Non-pigmented ciliary epithelial cell (primary cell): ENCODE measurements at regions not wholly inside any gene's neighbourhood (a gene's known extent, or its start where the extent isn't known, plus 50 kb on each side); places are given as distances from the start of the nearest gene placed in this dataset.

Source experiments
- DNase-seq: peaks from one replicate; pipeline ENCODE4 v3.0.0-alpha.2; 2010; ENCODE audit warnings: low read depth

DNA sequence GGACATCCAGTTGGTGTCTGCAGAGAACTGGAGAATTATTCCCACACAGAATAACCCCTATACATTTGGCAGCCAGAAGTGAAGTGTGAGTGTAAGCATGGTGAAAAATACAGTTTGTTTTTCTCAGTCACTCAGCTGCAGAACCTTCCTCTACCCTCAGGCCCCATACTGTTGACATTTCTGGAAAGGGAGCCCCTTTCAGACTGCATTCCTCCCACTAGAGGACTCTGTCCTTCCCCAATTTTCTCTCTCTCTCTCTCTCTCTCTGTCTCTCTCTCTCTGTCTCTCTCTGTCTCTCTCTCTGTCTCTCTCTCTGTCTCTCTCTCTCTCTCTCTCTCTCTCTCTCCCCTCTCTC, 86.8 kb upstream of the STEAP1B start:
- no peak for DNase-seq

DNA sequence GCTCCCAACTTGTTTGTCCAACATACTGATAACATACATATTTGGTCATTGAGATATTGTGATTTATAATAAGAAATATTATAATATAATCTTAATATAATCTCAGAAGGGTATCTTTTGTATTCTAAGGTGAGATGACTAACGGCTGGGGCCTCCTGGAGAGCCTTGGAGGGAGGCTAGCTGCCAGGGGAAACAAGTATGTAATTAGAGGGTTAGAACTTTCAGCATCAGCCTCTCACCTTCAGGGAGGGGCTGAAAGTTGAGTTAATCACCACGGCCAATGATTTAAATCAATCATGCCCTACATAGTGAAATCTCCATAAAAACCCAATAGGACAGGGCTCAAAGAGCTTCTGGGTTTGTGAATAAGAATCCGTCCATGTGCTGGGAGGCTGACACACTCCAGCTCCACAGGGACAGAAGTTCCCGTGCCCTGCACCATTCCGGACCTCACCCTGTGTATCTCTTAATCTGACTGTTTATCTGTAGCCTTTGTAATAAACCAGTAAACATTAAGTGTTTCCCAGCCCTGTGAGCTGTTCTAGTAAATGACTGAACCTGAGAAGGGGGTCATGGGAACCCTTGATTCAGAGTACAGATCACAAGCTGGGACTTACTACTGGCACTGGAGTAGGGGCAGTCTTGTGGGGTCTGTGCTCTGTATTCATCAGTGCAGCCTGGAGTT, 86.3 kb upstream of the STEAP1B start:
- no peak for DNase-seq

DNA sequence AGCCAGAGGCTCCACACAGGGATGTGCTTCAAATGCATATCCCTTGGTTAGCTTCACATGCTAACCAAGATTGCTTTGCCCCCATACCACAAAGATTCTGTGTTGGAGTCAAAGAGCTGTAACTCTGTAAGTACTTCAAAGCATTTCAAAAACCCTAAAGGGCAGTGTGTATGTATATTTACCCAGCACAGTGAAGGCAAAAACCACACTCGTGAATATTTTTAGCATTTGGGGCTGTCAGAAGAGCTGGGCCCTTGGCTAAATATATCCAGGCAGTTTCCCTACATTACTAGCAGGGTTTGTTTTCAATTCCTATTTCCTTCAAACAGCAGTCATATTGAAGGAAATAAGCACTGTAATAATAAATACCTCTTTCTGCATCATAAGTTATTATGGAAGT, 84.2 kb upstream of the STEAP1B start:
- no peak for DNase-seq

DNA sequence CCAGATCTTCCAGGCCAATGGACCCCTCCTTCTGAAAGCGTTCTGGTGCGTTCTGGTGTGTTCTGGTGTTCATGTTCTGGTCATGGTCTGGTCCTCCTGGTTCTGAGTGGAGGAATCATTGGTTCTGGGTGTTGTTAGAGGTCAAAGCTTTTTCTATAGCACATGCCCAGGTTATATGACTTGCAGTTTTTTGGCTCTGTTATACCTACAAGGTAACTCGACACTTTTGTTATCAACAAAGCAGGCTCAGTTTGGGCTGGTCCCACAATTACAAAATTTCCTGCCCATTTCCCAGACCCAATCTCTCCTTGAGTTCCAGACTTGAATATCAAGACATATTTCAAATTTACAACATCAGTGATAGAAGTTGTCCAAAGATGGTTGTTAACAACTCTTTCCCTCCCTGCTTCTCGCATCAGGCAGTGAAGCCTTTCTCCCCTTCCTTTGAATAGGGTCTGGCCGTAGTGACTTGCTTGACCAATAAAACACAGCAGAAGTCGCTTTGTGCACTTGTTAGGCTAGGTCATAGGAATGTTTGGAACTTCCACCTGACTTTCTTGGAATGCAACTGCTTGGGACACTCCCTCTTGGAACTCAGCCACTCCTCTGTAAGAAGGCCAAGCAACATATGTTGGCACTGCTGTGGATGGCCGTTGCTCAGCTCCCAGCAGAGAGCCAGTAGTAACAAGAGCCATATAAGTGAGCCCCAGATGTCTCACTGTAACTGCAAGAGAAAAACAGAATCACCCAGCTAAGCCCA, 83.1 kb upstream of the STEAP1B start:
- DNase-seq = peak; percentile 89

- DNase-seq = no peak
Measured at GRCh38 chr7:22581099-22581498, 81.1 kb upstream of the STEAP1B start.

- DNase-seq = no peak
Measured at GRCh38 chr7:22579961-22580360, 80.0 kb upstream of the STEAP1B start.

- DNase-seq = no peak
Measured at GRCh38 chr7:22578007-22578733, 78.2 kb upstream of the STEAP1B start.

GRCh38 chr7:22577470-22578001, 77.5 kb upstream of the STEAP1B start:
- peak; percentile 96 for DNase-seq

DNA sequence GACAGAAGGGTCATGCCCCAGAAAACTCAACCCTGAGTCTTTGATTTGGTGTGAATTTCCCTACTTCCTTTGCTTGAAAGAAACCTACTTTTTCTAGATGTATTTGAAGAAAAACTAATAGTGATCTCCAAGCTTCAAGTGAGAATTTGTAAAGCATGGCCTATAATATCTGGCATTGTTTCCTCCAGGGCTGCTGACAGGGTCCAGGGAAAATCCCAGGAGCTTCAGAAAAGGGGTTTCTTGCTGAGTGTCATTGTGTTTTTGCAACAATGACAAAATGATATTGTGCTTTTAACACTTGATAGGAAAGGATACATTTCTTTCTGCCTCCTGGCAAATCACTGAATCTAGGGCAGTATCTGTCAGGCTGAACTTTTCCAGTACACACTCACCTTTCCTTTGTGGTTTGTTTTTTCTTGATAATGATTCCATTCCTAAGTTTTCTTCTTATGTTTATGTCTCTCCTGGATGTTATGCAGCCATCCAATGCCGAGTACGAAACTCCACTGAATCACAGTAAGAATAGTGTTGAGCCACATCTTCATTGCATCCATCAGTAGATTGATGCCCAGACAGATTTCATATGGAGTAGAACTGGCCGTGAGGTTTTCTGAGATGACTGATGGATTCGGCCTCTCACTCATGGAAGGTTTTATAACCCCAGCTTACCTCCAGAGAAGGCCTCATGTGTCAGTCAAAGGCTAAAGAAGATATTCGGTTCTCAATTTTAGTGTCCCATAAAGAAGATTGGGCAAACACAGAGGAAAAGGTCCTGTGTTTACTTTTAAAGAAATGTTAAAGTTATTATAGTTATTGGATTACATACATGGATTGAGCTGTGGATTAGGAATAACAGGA, 76.9 kb upstream of the STEAP1B start:
- DNase-seq = no peak

- DNase-seq = no peak
Measured at GRCh38 chr7:22574754-22575520, 74.9 kb upstream of the STEAP1B start.

DNA sequence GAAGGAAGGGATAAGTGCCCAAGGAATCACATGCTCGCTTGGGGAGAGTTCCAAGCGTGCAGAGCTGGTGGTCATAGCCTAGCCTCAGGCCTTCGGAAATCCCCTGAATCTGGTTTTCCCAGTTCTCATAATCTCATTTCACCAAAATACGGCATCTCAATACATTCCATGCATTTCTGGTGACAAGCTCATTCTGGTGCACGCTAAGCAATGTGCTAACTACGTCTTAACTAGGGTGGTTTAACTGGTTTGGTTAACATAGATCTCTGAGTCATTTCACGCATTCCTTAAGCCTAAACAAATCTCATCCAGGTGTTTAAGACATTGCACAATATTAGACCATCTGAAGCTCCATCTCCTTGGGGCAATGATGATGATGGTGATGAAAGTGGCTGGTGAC, 72.9 kb upstream of the STEAP1B start:
- DNase-seq = peak; percentile 96

GRCh38 chr7:22572292-22572691, 72.3 kb upstream of the STEAP1B start:
- DNase-seq = no peak

DNA sequence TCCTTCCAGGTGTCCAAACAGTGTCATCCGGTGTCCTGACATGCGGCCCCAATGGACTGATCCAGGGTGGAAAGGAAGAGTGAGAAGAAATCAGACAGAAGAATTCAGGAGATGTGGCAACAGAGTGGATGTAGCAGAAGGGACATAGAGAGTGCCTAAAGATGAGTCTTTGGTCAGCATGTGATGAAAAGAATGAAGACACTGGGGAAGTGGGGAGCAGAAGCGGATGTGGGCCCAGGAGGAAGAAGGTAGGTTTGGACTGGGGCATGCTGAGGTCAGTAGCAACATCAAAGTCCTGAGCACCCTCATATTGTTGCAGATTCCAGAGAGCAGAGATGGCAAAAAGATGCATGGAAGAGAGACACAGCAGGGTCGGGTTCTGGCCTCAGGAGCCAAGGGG, 71.8 kb upstream of the STEAP1B start:
- no peak for DNase-seq

- DNase-seq = no peak
Measured at GRCh38 chr7:22569586-22570321, 69.8 kb upstream of the STEAP1B start.

- DNase-seq = no peak
Measured at GRCh38 chr7:22566592-22566991, 66.6 kb upstream of the STEAP1B start.

GRCh38 chr7:22566176-22566575, 66.2 kb upstream of the STEAP1B start:
- DNase-seq = no peak

DNA sequence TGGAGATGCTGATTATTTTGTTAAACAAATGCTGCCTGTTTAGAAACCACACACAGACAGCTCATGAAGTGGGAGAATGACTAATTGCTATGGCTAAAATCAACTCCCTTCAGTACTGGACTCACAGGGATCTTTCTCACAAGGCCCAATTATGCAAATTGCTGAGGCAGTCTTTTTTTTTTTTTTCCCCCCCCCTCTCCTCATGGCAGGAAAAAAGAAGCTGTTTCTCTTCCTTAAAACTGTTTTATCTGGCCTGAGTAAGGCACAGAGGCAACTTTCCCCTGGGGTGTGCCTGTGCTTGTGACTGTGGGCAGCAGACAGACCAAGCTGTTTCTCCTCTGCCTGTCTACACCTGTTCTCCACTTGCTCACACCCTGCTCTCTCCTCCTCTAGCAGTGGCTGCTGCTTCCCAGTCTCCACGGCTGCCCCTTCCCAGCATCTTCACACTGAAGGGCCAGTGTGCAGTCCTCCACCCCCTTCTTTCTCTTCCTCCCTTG, 65.4 kb upstream of the STEAP1B start:
- DNase-seq = no peak

- DNase-seq = no peak
Measured at GRCh38 chr7:22564511-22565045, 64.6 kb upstream of the STEAP1B start.

GRCh38 chr7:22563621-22564241, 63.7 kb upstream of the STEAP1B start:
- no peak for DNase-seq
